Hepatocyte (in vitro differentiated cells): ENCODE measurements at regions not wholly inside any gene's neighbourhood (a gene's known extent, or its start where the extent isn't known, plus 50 kb on each side); places are given as distances from the start of the nearest gene placed in this dataset.
"Not testable (repeated sequence)": the region's sequence is repeated elsewhere in the genome, so short reads cannot be mapped to it uniquely, and the experiment has no call there.

Experiments used
- DNase-seq: peaks from one replicate; pipeline ENCODE4 v3.0.0-alpha.2; 2016; ENCODE audit warnings: low spot score
- H2AFZ ChIP-seq: fragments of 200-600 bp; sonication (generic); 2 replicates; pipeline ENCODE4 v1.6.0; 2016; ENCODE audit warnings: antibody characterized with exemption, mild to moderate bottlenecking
- H3K27ac ChIP-seq: fragments of 200-600 bp; sonication (generic); 2 replicates; pipeline ENCODE4 v1.5.1; 2016; ENCODE audit warnings: mild to moderate bottlenecking
- H3K27me3 ChIP-seq: fragments of 200-600 bp; sonication (generic); 2 replicates; pipeline ENCODE4 v1.6.1; 2016
- H3K36me3 ChIP-seq: fragments of 200-600 bp; sonication (generic); replicated peaks from 2 replicates; pipeline ENCODE4 v1.5.1; 2016; ENCODE audit warnings: low read depth; ENCODE audit not compliant: insufficient read depth
- H3K4me1 ChIP-seq: fragments of 200-600 bp; sonication (generic); 2 replicates; pipeline ENCODE4 v1.5.1; 2016; ENCODE audit warnings: mild to moderate bottlenecking, moderate library complexity; ENCODE audit not compliant: insufficient read depth
- H3K4me2 ChIP-seq: fragments of 200-600 bp; sonication (generic); 2 replicates; pipeline ENCODE4 v1.6.0; 2016
- H3K4me3 ChIP-seq: fragments of 200-600 bp; sonication (generic); 2 replicates; pipeline ENCODE4 v1.5.1; 2016; ENCODE audit warnings: mild to moderate bottlenecking
- H3K79me2 ChIP-seq: fragments of 200-600 bp; sonication (generic); 2 replicates; pipeline ENCODE4 v1.6.0; 2017; ENCODE audit warnings: mild to moderate bottlenecking
- H3K9me2 ChIP-seq: fragments of 200-600 bp; sonication (generic); replicated peaks from 2 replicates; pipeline ENCODE4 v1.6.0; 2017; ENCODE audit warnings: mild to moderate bottlenecking; ENCODE audit not compliant: insufficient read depth
- H3K9me3 ChIP-seq: fragments of 200-600 bp; sonication (generic); 2 replicates; pipeline ENCODE4 v1.5.1; 2016; ENCODE audit warnings: low read depth, mild to moderate bottlenecking
- H4K20me1 ChIP-seq: fragments of 200-600 bp; sonication (generic); 2 replicates; pipeline ENCODE4 v1.6.0; 2016; ENCODE audit warnings: mild to moderate bottlenecking; ENCODE audit not compliant: insufficient read depth, poor library complexity, severe bottlenecking
- CTCF ChIP-seq: fragments of 200-600 bp; sonication (generic); IDR thresholded peaks from 2 replicates; pipeline ENCODE4 v1.5.1; 2016; ENCODE audit warnings: antibody characterized with exemption, mild to moderate bottlenecking; ENCODE audit not compliant: poor library complexity
- EZH2 ChIP-seq: fragments of 200-600 bp; sonication (generic); IDR thresholded peaks from 2 replicates; pipeline ENCODE4 v1.6.1; 2016; ENCODE audit warnings: antibody characterized with exemption, mild to moderate bottlenecking, borderline replicate concordance
- EZH2phosphoT487 ChIP-seq: fragments of 200-600 bp; sonication (generic); IDR thresholded peaks from one replicate; pipeline ENCODE4 v1.6.1; 2018; ENCODE audit warnings: antibody characterized with exemption, mild to moderate bottlenecking, low read depth, moderate library complexity; ENCODE audit not compliant: unreplicated experiment, severe bottlenecking
- WGBS: methylation state at CpG from one replicate; pipeline ENCODE4 v1.1.6; 2016; ENCODE audit warnings: low lambda C conversion rate; ENCODE audit errors: missing lambda C conversion rate; 5-methylcytosine and 5-hydroxymethylcytosine counted together

DNA sequence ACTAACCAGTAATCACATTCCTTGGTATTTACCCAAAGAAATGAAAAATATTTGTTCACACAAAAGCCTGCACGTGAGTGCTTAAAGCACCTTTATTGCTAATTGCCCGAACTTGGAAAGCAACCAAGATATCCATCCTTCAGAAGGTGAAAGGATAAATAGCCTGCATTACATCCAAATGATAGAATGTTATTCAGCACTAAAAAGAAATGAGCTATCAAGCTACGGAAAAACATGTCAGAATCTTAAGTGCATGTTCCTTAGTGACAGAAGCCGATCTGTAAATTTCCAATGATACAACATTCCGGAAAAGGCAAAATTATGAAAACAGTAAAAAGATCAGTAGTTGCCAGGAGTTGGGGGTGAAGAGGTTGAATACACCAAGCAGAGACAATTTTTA is 672.4 kb downstream of the TRIB2 start:
- not testable (repeated sequence) for H3K4me3 ChIP-seq, H3K36me3 ChIP-seq, H3K4me1 ChIP-seq, DNase-seq, H2AFZ ChIP-seq, H3K9me3 ChIP-seq, H3K27me3 ChIP-seq, H3K27ac ChIP-seq, H3K9me2 ChIP-seq, H3K79me2 ChIP-seq, H3K4me2 ChIP-seq, H4K20me1 ChIP-seq
- WGBS = 85% methylated on average over 5 of the region's 5 CpGs

DNA sequence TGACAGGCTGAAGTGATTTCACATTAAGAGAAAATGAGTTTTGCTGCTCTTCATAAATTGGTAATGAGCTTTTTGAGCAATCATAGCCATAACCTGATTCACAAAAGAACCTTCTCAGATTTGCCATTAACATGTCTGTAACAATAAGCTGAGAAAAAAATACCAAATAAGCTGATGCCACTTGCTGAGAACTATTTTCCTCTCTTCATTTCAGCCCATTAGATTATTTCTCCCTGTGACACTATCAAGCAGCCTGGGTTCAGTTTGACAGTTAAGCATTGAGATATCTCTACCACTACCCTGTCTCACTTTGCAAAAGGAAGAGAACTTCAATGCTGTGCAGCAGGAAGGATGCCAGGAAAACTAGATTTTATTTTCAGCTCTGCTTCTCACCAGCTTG is 673.9 kb downstream of the TRIB2 start:
- H3K27me3 ChIP-seq = no peaks in the 10 kb centered on the region
- H3K4me3 ChIP-seq = no peak overlapping the region
- H3K9me2 ChIP-seq = no peaks in the 10 kb centered on the region
- no peaks in the 10 kb centered on the region for H3K79me2 ChIP-seq
- no peak overlapping the region for H3K27ac ChIP-seq
- no peak overlapping the region for H2AFZ ChIP-seq
- H3K4me1 ChIP-seq = no peaks in the 10 kb centered on the region
- no peak for DNase-seq
- H4K20me1 ChIP-seq = no peaks in the 10 kb centered on the region
- no peak overlapping the region for H3K4me2 ChIP-seq
- no peaks in the 10 kb centered on the region for H3K9me3 ChIP-seq
- TF ChIP-seq EZH2 = no peak
- TF ChIP-seq EZH2phosphoT487 = no peak
- TF ChIP-seq CTCF = no peak
- no peaks in the 10 kb centered on the region for H3K36me3 ChIP-seq

- Histone ChIP-seq H3K4me2 (no peak overlapping the region), H2AFZ (no peak overlapping the region), H3K4me1 (no peaks in the 10 kb centered on the region), H3K9me3 (peaks cover 2% of the 10 kb centered on the region), H3K79me2 (no peaks in the 10 kb centered on the region), H3K4me3 (no peak overlapping the region), H3K36me3 (no peaks in the 10 kb centered on the region), H3K9me2 (no peaks in the 10 kb centered on the region), H3K27me3 (no peaks in the 10 kb centered on the region), H3K27ac (no peak overlapping the region), H4K20me1 (no peaks in the 10 kb centered on the region)
- WGBS = 49% methylated on average over 2 of the region's 2 CpGs
- DNase-seq = no peak
- no peak for TF ChIP-seq EZH2phosphoT487
Observed at GRCh38 chr2:13401312-13401711, 684.6 kb downstream of the TRIB2 start.

DNA sequence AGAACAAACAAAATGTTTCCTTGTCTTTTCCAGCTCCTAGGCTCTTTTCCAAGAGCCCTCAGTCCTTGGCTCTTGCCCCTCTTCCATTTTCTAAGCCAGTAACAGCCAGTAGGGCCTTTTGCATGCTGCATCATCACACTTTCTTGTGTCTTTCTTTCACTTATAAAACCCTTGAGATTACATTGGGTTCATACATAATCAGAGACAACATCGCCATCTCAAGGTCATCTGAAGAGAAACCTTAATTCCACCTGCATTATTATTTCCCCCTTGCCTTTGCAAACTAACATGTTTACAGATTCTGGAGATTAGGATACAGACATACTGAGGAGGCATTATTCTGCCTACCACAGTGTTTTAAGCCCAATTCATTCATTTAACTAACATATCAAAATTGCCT is 697.3 kb downstream of the TRIB2 start:
- no peaks in the 10 kb centered on the region for H3K9me3 ChIP-seq
- no peaks in the 10 kb centered on the region for H3K27me3 ChIP-seq
- H3K4me1 ChIP-seq = no peaks in the 10 kb centered on the region
- H2AFZ ChIP-seq = no peak overlapping the region
- no peak for DNase-seq
- H3K36me3 ChIP-seq = no peaks in the 10 kb centered on the region
- no peak for TF ChIP-seq EZH2phosphoT487
- TF ChIP-seq CTCF = no peak
- no peak for TF ChIP-seq EZH2
- H3K4me2 ChIP-seq = no peak overlapping the region
- H3K4me3 ChIP-seq = no peak overlapping the region
- no peak overlapping the region for H3K27ac ChIP-seq
- H4K20me1 ChIP-seq = no peaks in the 10 kb centered on the region
- H3K79me2 ChIP-seq = no peaks in the 10 kb centered on the region
- WGBS = 76% methylated on average over 1 of the region's 1 CpG
- no peaks in the 10 kb centered on the region for H3K9me2 ChIP-seq

- 23% methylated on average over 2 of the region's 2 CpGs for WGBS
- H4K20me1 ChIP-seq = no peaks in the 10 kb centered on the region
- H3K9me2 ChIP-seq = no peaks in the 10 kb centered on the region
- H3K4me1 ChIP-seq = no peaks in the 10 kb centered on the region
- no peak overlapping the region for H3K27ac ChIP-seq
- TF ChIP-seq EZH2 (no peak), CTCF (no peak), EZH2phosphoT487 (no peak)
- no peaks in the 10 kb centered on the region for H3K9me3 ChIP-seq
- H3K36me3 ChIP-seq = no peaks in the 10 kb centered on the region
- no peak overlapping the region for H3K4me2 ChIP-seq
- H3K79me2 ChIP-seq = no peaks in the 10 kb centered on the region
- H3K4me3 ChIP-seq = no peak overlapping the region
- no peak overlapping the region for H2AFZ ChIP-seq
- H3K27me3 ChIP-seq = no peaks in the 10 kb centered on the region
- DNase-seq = no peak
Observed at GRCh38 chr2:13414897-13415296, 698.2 kb downstream of the TRIB2 start.
